ENCODE measurements at regions not wholly inside any gene's neighbourhood (a gene's known extent, or its start where the extent isn't known, plus 50 kb on each side); places are given as distances from the start of the nearest gene placed in this dataset.

GRCh38 chr6:227074-227782 lies 65.1 kb upstream of the DUSP22 start:
- DNase-seq: peak; percentile 23 to 29

- DNase-seq: no peak
Observed at GRCh38 chr6:227812-228338, 64.4 kb upstream of the DUSP22 start.

DNA sequence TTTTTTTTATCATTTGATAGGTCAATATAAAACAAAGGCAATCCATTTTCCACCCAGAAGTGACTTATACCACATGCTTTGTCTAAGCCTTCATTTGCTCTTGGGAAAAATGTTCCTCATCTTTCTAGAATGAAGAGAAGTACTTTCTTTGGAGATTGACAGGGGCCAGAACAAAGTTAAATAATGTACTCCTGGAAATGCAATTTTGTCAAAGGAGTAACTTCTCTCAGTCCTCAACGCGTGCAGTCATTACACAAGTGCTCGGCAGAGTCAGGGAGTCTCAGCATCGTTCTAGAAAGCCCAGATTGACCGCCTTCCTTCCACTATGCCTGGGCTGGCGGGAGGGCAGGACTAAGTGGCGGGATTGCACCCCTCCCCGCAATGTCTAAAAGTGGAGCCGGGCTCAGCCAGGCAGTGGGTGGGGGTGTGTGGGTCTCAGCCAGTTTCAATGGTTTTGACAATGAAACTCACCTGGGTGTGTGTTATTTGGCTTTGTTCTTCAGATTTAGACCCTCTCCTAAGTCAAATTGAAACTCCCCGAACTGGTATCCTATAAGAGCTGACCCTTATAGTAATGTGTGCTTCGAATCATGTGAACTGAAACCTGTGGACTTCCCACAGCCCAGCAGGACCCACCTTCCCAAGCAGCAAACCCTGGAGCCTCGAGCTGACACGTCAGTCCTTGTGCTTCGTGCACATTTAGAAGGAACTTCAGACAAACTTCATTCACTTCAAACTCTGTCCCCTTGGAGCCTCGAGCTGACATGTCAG lies 63.2 kb upstream of the DUSP22 start:
- no peak for DNase-seq

DNA sequence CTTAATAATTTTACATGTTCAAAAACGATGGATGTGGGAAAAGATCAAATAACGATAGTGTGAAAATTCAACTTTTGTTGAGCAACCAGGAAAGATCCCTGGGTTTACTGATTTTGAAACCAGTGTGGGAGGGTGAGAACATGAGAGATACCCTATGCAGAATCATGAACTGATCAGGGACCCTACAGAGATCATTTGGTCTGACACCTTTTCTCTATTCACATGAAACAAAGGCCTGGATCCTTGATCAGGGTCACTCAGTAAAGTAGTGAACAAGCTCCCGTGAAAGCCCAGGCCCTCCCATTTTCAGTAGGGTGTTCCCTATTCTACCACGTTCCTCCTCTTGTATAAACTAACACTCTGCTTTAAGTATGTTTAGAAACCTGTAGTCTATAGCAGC lies 60.5 kb upstream of the DUSP22 start:
- DNase-seq: no peak

GRCh38 chr6:232982-233640 lies 59.2 kb upstream of the DUSP22 start:
- no peak for DNase-seq

GRCh38 chr6:234706-235372 lies 57.4 kb upstream of the DUSP22 start:
- no peak for DNase-seq

GRCh38 chr6:235763-236360 lies 56.4 kb upstream of the DUSP22 start:
- no peak for DNase-seq

GRCh38 chr6:236519-236918 lies 55.8 kb upstream of the DUSP22 start:
- no peak for DNase-seq

GRCh38 chr6:240151-240550 lies 52.1 kb upstream of the DUSP22 start:
- no peak for DNase-seq

GRCh38 chr6:241336-241865 lies 50.9 kb upstream of the DUSP22 start:
- DNase-seq: no peak

Data from hippocampal formation (tissue), 2 donors.